ENCODE measurements at regions not wholly inside any gene's neighbourhood (a gene's known extent, or its start where the extent isn't known, plus 50 kb on each side); places are given as distances from the start of the nearest gene placed in this dataset.

DNA sequence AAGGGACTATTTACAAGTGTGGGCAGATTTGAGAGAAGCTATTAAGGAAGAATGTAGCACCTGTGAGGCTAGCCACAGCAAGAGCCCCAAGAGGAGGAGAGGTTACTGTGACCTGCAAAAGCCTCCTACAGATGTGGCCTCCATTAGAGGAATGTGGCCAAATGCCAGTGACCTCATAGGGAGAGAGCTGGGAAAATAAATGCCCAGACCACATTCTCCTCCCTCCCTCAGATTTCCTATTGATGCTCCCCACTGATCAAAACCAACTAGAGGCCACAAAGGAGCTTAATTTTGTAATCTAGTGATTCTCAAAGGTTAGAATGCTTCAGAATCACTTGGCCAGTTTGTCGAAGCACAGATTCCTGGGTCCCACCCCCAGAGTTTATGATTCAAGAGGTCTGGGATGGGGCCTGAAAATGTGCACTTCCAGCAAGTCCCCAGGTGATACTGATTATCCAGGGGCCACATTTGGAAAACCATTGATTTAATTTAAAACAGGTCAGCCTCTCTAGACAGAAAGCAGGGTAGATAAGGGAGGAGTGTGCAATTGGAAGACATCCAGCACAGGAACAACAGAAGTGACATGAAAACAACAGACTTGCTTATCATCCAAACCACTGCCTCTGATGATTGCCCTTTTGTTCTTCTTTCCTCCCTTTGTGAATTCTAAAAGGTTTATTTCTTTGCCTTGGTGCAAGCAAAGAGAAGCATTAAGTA is 61.2 kb upstream of the RBBP8 start:
- no peak for DNase-seq

DNA sequence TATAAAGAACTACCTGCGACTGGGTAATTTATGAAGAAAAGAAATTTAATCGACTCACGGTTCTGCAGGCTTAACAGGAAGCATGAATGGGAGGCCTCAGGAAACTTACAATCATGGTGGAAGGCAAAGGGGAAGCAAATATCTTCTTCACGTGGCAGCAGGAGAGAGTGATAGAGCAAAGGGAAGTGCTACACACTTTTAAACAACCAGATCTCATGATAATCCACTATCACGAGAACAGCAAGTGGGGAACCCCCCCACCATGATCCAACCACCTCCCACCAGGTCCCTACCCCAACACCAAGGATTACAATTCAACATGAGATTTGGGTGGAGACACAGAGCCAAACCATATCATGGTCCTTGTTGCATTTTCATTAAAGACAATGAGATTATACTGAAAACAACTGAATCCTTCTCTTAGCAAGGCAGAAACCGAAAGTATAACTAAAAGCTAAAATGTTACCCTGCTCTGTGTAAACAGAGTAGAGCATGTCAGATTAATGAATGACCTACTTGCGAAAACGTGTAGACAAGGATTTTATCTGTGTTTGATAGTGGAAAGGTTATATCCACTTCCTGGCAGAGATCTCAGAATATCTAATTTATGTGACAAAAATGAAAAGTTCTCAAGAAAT is 60.1 kb upstream of the RBBP8 start:
- no peak for DNase-seq

DNA sequence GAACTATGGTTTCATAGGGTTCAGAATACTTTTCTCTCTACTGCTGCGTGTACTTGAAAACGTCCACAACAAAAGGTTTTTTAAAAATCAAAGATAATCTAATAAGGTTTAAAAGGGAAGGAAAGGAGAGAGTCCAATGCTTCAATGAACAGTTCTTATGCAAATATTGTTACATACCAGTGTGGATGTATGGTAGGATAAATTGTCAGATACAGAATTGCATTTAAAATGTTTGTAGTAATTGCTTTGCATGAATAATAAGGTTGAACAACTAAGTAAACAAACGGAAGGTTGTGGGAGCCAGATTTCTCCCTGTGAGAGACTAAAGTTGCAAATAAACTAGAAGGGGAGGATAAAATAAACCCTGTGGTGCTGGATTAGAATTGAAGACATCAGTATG is 53.8 kb upstream of the RBBP8 start:
- DNase-seq = no peak

DNA sequence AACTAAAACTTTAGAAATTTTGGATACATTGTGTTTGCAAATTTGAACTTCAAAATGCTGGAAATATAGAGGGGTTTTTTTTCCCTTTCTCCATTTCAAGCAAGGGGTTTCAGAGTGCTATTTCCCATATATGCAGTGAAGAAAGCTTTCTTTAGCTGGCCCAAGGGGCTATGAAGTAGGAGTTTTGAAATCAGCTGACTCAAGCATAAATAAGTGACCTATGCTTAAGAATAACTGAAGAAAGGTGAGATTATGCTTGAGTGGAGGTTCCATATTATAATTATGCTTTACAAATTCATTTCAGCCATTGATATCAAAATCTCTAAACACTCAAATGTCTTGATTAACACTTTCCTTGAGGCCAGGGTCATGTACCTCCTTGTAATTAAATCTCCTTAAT is 51.0 kb upstream of the RBBP8 start:
- no peak for DNase-seq

DNA sequence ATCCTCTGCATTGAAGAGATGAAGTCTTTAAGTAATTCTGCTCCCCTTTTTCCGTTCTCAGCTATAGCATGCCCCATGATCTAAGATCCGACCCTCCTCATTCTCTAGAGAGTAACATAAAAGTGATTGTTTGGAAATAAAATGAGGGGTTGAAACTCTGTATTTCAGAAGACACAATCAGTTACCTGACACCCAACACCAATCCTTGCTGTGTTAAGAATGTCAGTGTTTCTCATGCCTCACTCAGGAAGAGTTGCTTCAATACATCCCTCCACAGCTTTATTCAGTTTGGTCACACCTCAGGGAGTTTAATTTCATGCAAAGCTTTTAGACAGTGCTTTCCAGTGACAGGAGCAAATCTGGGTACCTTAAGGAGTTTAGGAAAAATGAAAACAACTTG is 49.9 kb upstream of the RBBP8 start:
- no peak for DNase-seq
